ENCODE measurements at regions not wholly inside any gene's neighbourhood (a gene's known extent, or its start where the extent isn't known, plus 50 kb on each side); places are given as distances from the start of the nearest gene placed in this dataset.

DNA sequence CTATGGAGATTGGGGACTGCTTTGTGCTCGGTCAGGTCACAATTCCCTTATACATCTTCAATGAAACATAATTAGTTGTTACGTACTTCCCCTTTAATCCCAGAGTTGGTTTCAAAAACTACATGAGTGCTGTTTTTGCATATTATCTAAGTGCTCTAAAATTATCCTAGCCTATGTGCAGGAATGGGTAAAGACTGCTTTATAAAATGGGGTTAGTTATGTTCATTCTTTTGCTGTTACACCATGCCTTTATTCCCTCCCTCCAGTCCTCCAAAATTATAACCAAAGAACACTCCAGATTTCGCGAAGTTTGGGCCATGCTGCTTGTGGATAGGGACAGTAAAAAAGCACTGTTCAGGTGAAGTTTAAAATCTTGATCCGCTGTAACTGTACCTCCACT is 173.9 kb upstream of the SNX7 start:
- TF ChIP-seq, protein P1, sequence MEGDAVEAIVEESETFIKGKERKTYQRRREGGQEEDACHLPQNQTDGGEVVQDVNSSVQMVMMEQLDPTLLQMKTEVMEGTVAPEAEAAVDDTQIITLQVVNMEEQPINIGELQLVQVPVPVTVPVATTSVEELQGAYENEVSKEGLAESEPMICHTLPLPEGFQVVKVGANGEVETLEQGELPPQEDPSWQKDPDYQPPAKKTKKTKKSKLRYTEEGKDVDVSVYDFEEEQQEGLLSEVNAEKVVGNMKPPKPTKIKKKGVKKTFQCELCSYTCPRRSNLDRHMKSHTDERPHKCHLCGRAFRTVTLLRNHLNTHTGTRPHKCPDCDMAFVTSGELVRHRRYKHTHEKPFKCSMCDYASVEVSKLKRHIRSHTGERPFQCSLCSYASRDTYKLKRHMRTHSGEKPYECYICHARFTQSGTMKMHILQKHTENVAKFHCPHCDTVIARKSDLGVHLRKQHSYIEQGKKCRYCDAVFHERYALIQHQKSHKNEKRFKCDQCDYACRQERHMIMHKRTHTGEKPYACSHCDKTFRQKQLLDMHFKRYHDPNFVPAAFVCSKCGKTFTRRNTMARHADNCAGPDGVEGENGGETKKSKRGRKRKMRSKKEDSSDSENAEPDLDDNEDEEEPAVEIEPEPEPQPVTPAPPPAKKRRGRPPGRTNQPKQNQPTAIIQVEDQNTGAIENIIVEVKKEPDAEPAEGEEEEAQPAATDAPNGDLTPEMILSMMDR (tag by site-specific recombination; IDR thresholded peaks at IDR 0.05) = no peak
- TF ChIP-seq, protein P2, sequence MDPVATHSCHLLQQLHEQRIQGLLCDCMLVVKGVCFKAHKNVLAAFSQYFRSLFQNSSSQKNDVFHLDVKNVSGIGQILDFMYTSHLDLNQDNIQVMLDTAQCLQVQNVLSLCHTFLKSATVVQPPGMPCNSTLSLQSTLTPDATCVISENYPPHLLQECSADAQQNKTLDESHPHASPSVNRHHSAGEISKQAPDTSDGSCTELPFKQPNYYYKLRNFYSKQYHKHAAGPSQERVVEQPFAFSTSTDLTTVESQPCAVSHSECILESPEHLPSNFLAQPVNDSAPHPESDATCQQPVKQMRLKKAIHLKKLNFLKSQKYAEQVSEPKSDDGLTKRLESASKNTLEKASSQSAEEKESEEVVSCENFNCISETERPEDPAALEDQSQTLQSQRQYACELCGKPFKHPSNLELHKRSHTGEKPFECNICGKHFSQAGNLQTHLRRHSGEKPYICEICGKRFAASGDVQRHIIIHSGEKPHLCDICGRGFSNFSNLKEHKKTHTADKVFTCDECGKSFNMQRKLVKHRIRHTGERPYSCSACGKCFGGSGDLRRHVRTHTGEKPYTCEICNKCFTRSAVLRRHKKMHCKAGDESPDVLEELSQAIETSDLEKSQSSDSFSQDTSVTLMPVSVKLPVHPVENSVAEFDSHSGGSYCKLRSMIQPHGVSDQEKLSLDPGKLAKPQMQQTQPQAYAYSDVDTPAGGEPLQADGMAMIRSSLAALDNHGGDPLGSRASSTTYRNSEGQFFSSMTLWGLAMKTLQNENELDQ (tag by site-specific recombination; IDR thresholded peaks at IDR 0.05; ENCODE audit: low read depth) = no peak
- TF ChIP-seq REPIN1 (tag by site-specific recombination; IDR thresholded peaks at IDR 0.05; ENCODE audit: low read depth) (no peak), YY1 (tag by site-specific recombination; IDR thresholded peaks at IDR 0.05) (no peak)
